ENCODE measurements at regions not wholly inside any gene's neighbourhood (a gene's known extent, or its start where the extent isn't known, plus 50 kb on each side); places are given as distances from the start of the nearest gene placed in this dataset.

DNA sequence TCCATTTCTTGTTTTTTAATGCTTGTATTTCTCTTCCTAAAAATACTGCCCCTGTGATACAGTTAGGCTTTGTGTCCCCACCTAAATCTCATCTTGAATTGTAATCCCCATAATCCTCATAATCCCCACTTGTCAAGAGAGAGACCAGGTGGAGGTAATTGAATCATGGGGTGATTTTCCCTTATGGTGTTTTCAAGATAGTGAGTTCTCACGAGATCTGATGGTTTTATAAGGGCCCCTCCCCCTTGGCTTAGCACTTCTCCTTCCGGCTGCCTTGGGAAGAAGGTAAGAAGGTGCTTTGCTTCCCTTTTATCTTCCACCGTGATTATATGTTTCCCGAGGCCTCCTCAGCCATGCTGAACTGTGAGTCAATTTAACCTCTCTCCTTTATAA, 227.4 kb downstream of the MAN2A1 start:
- POLR2A ChIA-PET, result no interaction called here
- TF ChIP-seq BHLHE40 (IDR thresholded peaks at IDR 0.05; ENCODE audit: borderline replicate concordance) (no peak), FOXA1 (IDR thresholded peaks at IDR 0.05) (no peak), FOXM1 (IDR thresholded peaks at IDR 0.05; ENCODE audit: borderline replicate concordance) (no peak), ZNF384 (IDR thresholded peaks at IDR 0.05) (no peak)
- CTCF ChIA-PET, result no interaction called here
- DNase-seq (ENCODE audit: extremely low spot score), result no peak

DNA sequence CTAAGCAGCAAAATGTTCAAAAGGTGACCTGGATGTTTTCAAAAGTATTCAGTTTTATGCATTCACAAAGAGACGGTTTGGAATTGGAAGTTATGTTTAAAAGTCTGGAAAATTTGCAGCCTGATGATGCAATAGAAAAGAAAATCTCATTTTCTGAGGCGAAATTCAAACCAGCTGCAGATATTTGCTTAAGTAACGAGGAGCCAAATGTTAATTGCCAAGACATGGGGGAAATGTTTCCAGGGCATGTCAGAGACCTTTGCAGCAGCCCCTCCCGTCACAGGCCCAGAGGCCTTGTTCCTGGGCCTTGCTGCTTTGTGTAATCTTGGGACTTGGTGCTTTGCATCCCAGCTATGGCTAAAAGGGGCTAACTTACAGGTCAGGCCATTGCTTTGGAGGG, 228.2 kb downstream of the MAN2A1 start:
- no peak for DNase-seq (ENCODE audit: extremely low spot score)
- CTCF ChIA-PET, result no interaction called here
- TF ChIP-seq FOXA1 (IDR thresholded peaks at IDR 0.05) (no peak), ELF4 (IDR thresholded peaks at IDR 0.05) (no peak), NFRKB (IDR thresholded peaks at IDR 0.05) (no peak), ZNF384 (IDR thresholded peaks at IDR 0.05) (no peak), FOXM1 (IDR thresholded peaks at IDR 0.05; ENCODE audit: borderline replicate concordance) (no peak), L3MBTL2 (conservative IDR thresholded peaks at IDR 0.05) (no peak), CTBP1 (IDR thresholded peaks at IDR 0.05; ENCODE audit: borderline replicate concordance) (no peak), FOXK2 (IDR thresholded peaks at IDR 0.05) (no peak), HDGF (IDR thresholded peaks at IDR 0.05; ENCODE audit: borderline replicate concordance) (no peak), SP1 (IDR thresholded peaks at IDR 0.05) (no peak)
- TF ChIP-seq, protein P1, sequence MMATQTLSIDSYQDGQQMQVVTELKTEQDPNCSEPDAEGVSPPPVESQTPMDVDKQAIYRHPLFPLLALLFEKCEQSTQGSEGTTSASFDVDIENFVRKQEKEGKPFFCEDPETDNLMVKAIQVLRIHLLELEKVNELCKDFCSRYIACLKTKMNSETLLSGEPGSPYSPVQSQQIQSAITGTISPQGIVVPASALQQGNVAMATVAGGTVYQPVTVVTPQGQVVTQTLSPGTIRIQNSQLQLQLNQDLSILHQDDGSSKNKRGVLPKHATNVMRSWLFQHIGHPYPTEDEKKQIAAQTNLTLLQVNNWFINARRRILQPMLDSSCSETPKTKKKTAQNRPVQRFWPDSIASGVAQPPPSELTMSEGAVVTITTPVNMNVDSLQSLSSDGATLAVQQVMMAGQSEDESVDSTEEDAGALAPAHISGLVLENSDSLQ (IDR thresholded peaks at IDR 0.05), result no peak
- POLR2A ChIA-PET, result no interaction called here

DNA sequence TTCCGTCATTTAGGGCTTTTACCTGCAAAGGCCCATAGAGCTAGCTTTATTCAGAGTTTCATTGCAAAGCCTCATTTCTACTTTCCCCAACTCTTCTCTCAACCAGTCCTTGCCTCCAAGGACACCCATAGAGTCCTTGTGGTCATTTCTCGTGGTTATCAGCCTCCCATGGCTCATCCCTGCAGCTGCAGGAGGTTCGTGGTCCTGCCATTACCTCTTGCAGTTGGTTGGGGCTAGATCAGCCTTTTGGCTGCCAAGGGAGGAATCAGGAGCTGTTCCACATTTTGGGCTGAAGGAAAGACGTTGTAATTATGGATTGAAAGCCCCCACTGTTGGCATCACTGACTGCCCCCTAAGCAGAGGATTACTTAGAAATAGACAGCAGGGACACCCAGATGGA, 231.0 kb downstream of the MAN2A1 start:
- CTCF ChIA-PET, result no interaction called here

DNA sequence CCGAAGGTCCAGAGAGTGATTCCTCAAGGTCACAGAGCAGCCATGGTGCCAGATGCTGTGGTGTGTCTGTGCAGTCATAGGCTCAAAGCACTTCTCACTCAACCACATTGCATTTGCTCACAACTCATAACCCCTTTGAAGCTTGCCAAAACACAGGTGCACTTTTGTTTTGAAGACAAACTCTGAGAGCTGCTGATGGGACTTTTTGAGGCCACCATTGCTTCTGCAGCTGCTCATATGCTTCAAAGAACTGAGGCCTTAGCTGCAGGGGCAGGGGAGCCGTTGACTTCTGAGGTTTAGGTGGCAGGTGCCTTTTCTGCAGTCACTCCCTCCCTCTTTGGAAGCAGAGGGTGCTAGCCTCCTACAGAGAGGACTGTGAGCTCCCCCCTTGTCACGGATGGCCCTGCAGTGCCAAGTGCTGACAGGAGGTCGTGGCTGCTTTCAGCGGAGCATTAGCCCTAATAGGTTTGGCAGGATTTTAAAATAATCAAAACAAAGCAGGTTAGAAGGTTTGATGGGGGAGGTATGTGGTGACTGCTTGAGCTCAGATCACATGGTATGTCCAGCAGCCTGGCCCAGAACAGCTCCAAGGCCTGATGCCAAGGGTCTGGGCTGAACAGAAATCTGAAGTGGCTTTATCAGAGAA, 232.1 kb downstream of the MAN2A1 start:
- TF ChIP-seq ZNF384 (IDR thresholded peaks at IDR 0.05) (no peak), L3MBTL2 (conservative IDR thresholded peaks at IDR 0.05) (no peak), ELF4 (IDR thresholded peaks at IDR 0.05) (no peak), FOXA1 (IDR thresholded peaks at IDR 0.05) (no peak), HDGF (IDR thresholded peaks at IDR 0.05; ENCODE audit: borderline replicate concordance) (no peak), LEF1 (IDR thresholded peaks at IDR 0.05; ENCODE audit: borderline replicate concordance) (no peak), SUZ12 (IDR thresholded peaks at IDR 0.05) (no peak), NFRKB (IDR thresholded peaks at IDR 0.05) (no peak), CTBP1 (IDR thresholded peaks at IDR 0.05; ENCODE audit: borderline replicate concordance) (no peak), SP1 (IDR thresholded peaks at IDR 0.05) (no peak), BHLHE40 (IDR thresholded peaks at IDR 0.05; ENCODE audit: borderline replicate concordance) (no peak)
- TF ChIP-seq, protein P1 (IDR thresholded peaks at IDR 0.05), result no peak
- ChIA-PET CTCF (no interaction called here), POLR2A (no interaction called here)
- no peak for DNase-seq (ENCODE audit: extremely low spot score)

More for the DNA sequence above, 231.0 kb downstream of the MAN2A1 start:
- TF ChIP-seq L3MBTL2 (conservative IDR thresholded peaks at IDR 0.05), result no peak
- no peak for TF ChIP-seq FOXM1 (IDR thresholded peaks at IDR 0.05; ENCODE audit: borderline replicate concordance)
- DNase-seq (ENCODE audit: extremely low spot score), result no peak
- POLR2A ChIA-PET, result no interaction called here

DNA sequence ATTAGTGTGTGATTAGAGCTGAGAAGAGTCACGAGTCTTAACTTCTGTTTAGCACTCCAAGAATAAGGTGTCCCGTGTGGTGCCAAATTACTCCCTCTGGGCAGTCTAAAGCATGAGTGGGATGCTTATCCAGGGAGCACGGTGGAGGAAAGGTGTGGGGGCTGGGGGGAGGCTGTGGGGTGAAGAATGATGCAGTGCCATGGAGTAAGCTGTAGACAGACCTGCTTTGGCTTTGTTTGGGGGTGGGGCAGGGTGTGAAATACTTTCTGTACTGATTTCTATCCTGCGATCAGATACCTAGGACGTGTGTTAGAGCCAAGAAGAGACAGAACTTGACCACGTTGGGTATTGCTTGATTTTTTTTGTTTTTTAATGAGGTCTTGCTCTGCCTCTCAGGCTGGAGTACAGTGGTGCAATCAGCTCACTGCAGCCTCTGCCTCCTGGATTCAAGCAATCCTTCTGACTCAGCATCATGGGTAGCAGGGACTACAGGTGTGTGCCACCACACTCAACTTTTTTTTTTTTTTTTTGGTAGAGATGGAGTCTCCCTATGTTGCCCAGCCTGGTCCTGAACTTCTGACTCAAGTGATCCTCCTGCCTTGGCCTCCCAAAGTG, 232.8 kb downstream of the MAN2A1 start:
- TF ChIP-seq ARNT (IDR thresholded peaks at IDR 0.05) (no peak), NFRKB (IDR thresholded peaks at IDR 0.05) (no peak), FOXK2 (IDR thresholded peaks at IDR 0.05) (no peak), ELF4 (IDR thresholded peaks at IDR 0.05) (no peak), BHLHE40 (IDR thresholded peaks at IDR 0.05; ENCODE audit: borderline replicate concordance) (no peak), TARDBP (IDR thresholded peaks at IDR 0.05) (no peak), FOXA1 (IDR thresholded peaks at IDR 0.05) (no peak), CTBP1 (IDR thresholded peaks at IDR 0.05; ENCODE audit: borderline replicate concordance) (no peak), SUZ12 (IDR thresholded peaks at IDR 0.05) (no peak), HDGF (IDR thresholded peaks at IDR 0.05; ENCODE audit: borderline replicate concordance) (no peak), SP1 (IDR thresholded peaks at IDR 0.05) (no peak), LEF1 (IDR thresholded peaks at IDR 0.05; ENCODE audit: borderline replicate concordance) (no peak), FOXM1 (IDR thresholded peaks at IDR 0.05; ENCODE audit: borderline replicate concordance) (no peak), L3MBTL2 (conservative IDR thresholded peaks at IDR 0.05) (no peak), ZNF384 (IDR thresholded peaks at IDR 0.05) (no peak)
- TF ChIP-seq, protein P1 (IDR thresholded peaks at IDR 0.05), result no peak
- no peak for DNase-seq (ENCODE audit: extremely low spot score)
- ChIA-PET POLR2A (no interaction called here), CTCF (no interaction called here)

DNA sequence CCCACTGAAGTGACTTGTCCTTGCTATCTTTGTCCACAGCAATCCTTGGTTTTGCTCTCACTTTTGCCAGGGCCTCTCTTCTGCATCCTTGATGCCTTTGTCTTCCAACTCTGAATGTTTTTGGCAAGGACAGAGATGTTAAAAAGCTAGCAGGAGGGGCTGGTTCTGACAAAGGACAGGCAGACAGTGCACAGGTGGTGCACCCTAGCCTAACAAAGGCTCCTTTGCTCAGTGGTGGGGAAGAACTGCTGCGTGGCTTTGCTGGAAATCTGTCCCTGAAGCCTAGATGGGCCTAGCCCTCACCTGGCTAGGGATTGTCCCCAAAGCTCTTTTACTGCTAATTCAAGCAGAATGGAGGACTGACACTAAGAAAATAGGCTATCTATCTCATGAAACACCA, 233.5 kb downstream of the MAN2A1 start:
- ChIA-PET POLR2A (no interaction called here), CTCF (no interaction called here)
- no peak for DNase-seq (ENCODE audit: extremely low spot score)
- no peak for TF ChIP-seq CTBP1 (IDR thresholded peaks at IDR 0.05; ENCODE audit: borderline replicate concordance)
- TF ChIP-seq SUZ12 (IDR thresholded peaks at IDR 0.05), result no peak
- no peak for TF ChIP-seq BHLHE40 (IDR thresholded peaks at IDR 0.05; ENCODE audit: borderline replicate concordance)
- TF ChIP-seq FOXK2 (IDR thresholded peaks at IDR 0.05), result no peak
- no peak for TF ChIP-seq FOXA1 (IDR thresholded peaks at IDR 0.05)
- no peak for TF ChIP-seq L3MBTL2 (conservative IDR thresholded peaks at IDR 0.05)
- TF ChIP-seq LEF1 (IDR thresholded peaks at IDR 0.05; ENCODE audit: borderline replicate concordance), result no peak
- TF ChIP-seq ELF4 (IDR thresholded peaks at IDR 0.05), result no peak
- no peak for TF ChIP-seq FOXM1 (IDR thresholded peaks at IDR 0.05; ENCODE audit: borderline replicate concordance)
- TF ChIP-seq SP1 (IDR thresholded peaks at IDR 0.05), result no peak
- TF ChIP-seq NFRKB (IDR thresholded peaks at IDR 0.05), result no peak
- no peak for TF ChIP-seq TARDBP (IDR thresholded peaks at IDR 0.05)
- no peak for TF ChIP-seq HDGF (IDR thresholded peaks at IDR 0.05; ENCODE audit: borderline replicate concordance)

Measured in HEK293T (cell line).